Endothelial cell of umbilical vein (primary cell): ENCODE measurements at regions not wholly inside any gene's neighbourhood (a gene's known extent, or its start where the extent isn't known, plus 50 kb on each side); places are given as distances from the start of the nearest gene placed in this dataset.

ENCODE experiments used
- BruUV-seq: library from RNA; stranded (reverse); fragments of 400-500 nt; replicated peaks from 2 replicates; lab custom pipeline; 2021; lab: Mats Ljungman, UMichigan
- CTCF ChIA-PET: fragments of 300-600, 350-600 bp; sonication (Branson Sonifier 250); formaldehyde crosslinking; loops from one replicate; lab custom pipeline; 2021; ENCODE audit warnings: antibody characterized with exemption, inconsistent platforms; lab: Charles Lee
- POLR2A ChIA-PET: fragments of 300-600, 350-600 bp; sonication (Branson Sonifier 250); formaldehyde crosslinking; loops from one replicate; lab custom pipeline; 2021; ENCODE audit warnings: antibody characterized with exemption, inconsistent platforms; lab: Charles Lee
- DNase-seq: peaks from one replicate; pipeline ENCODE4 v3.0.0-alpha.2; 2011; ENCODE audit warnings: low read depth, low spot score
- FAIRE-seq: peaks from 2 replicates; lab custom pipeline; 2011; peaks lifted over from hg19 to GRCh38; lab: Jason Lieb, UNC
- H2AFZ ChIP-seq: 2 replicates; pipeline ENCODE4 v1.6.0; 2012; ENCODE audit warnings: low read depth, low read length, control low read depth, inconsistent platforms
- H3K27ac ChIP-seq: 2 replicates; pipeline ENCODE4 v1.5.1; 2011; ENCODE audit warnings: low read depth, mild to moderate bottlenecking, control low read depth, low read length, moderate library complexity; ENCODE audit not compliant: insufficient read depth
- H3K27me3 ChIP-seq, 2 experiments: 2 replicates each; pipeline versions ENCODE4 v1.6.0 to v1.6.1; 2011; ENCODE audit warnings: low read length in 2 of 2, mixed read lengths in 1 of 2; ENCODE audit not compliant: control insufficient read depth in 2 of 2, insufficient read depth in 2 of 2
- H3K36me3 ChIP-seq, 2 experiments: 2 replicates in 1 of 2; 3 replicates in 1 of 2; pipeline ENCODE4 v1.5.1; 2011; ENCODE audit warnings: low read length in 2 of 2, mild to moderate bottlenecking in 1 of 2, moderate library complexity in 1 of 2; ENCODE audit not compliant: control insufficient read depth in 2 of 2, insufficient read depth in 2 of 2; ENCODE audit errors: extremely low read depth in 1 of 2
- H3K4me1 ChIP-seq: 3 replicates; pipeline ENCODE4 v1.5.1; 2011; ENCODE audit warnings: mild to moderate bottlenecking, low read length; ENCODE audit not compliant: control insufficient read depth, insufficient read depth; ENCODE audit errors: extremely low read depth
- H3K4me2 ChIP-seq: 2 replicates; pipeline ENCODE4 v1.6.1; 2011; ENCODE audit warnings: low read length, control low read depth, mixed read lengths; ENCODE audit not compliant: insufficient read depth
- H3K4me3 ChIP-seq, 3 experiments: fragments of 200-600 bp in 1 of 3; sonication (generic), shearing (Covaris generic) in 1 of 3; replicated peaks in 1 of 3; 2 replicates each; pipeline ENCODE4 v1.5.1; 2011 to 2016; ENCODE audit warnings: control low read depth in 3 of 3, low read length in 3 of 3, mild to moderate bottlenecking in 2 of 3, inconsistent platforms in 1 of 3, low read depth in 1 of 3, moderate library complexity in 1 of 3; ENCODE audit not compliant: insufficient read depth in 1 of 3
- H3K79me2 ChIP-seq: 2 replicates; pipeline ENCODE4 v1.6.0; 2012; ENCODE audit warnings: low read length, inconsistent platforms; ENCODE audit not compliant: control insufficient read depth, insufficient read depth
- H3K9ac ChIP-seq: replicated peaks from 2 replicates; pipeline ENCODE3; 2011; ENCODE audit warnings: low read length, control low read depth; ENCODE audit not compliant: insufficient read depth; ENCODE audit errors: extremely low read depth
- H3K9me1 ChIP-seq: replicated peaks from 3 replicates; pipeline ENCODE4 v1.6.0; 2011; ENCODE audit warnings: mild to moderate bottlenecking, low read length; ENCODE audit not compliant: control insufficient read depth, insufficient read depth; ENCODE audit errors: extremely low read depth
- H3K9me3 ChIP-seq: replicated peaks from 2 replicates; pipeline ENCODE4 v1.5.1; 2012; ENCODE audit warnings: low read length, inconsistent platforms; ENCODE audit not compliant: control insufficient read depth, insufficient read depth
- H4K20me1 ChIP-seq: replicated peaks from 2 replicates; pipeline ENCODE3; 2011; ENCODE audit warnings: mild to moderate bottlenecking, low read length; ENCODE audit not compliant: control insufficient read depth, insufficient read depth; ENCODE audit errors: extremely low read depth
- CTCF ChIP-seq, 2 donors: IDR thresholded peaks; 1 replicate in 1 of 2; 2 replicates in 1 of 2; pipeline ENCODE4 v1.5.1; 2011; ENCODE audit warnings: low read length in 2 of 2, mild to moderate bottlenecking in 2 of 2, moderate library complexity in 2 of 2, control low read depth in 1 of 2, inconsistent platforms in 1 of 2, low read depth in 1 of 2; ENCODE audit not compliant: insufficient read depth in 1 of 2; ENCODE audit errors: extremely low read depth in 1 of 2
- EZH2 ChIP-seq: IDR thresholded peaks from 2 replicates; pipeline ENCODE4 v1.6.1; 2012; ENCODE audit warnings: borderline replicate concordance, low read depth, mild to moderate bottlenecking, moderate library complexity, low read length, inconsistent platforms; ENCODE audit not compliant: severe bottlenecking
- FOS ChIP-seq: IDR thresholded peaks from 2 replicates; pipeline ENCODE4 v1.6.1; 2011; ENCODE audit warnings: mild to moderate bottlenecking, low read length, moderate library complexity, borderline replicate concordance; ENCODE audit not compliant: insufficient read depth
- GATA2 ChIP-seq: IDR thresholded peaks from 2 replicates; pipeline ENCODE4 v1.7.0; 2011; ENCODE audit warnings: low read depth, mild to moderate bottlenecking, moderate library complexity, mixed read lengths, low read length; ENCODE audit not compliant: insufficient read length, insufficient read depth
- JUN ChIP-seq: IDR thresholded peaks from 2 replicates; pipeline ENCODE4 v1.6.1; 2011; ENCODE audit warnings: borderline replicate concordance, low read depth; ENCODE audit not compliant: insufficient read length, insufficient read depth
- MAX ChIP-seq: IDR thresholded peaks from 2 replicates; pipeline ENCODE4 v1.6.1; 2011; ENCODE audit not compliant: insufficient read depth, insufficient read length
- MYC ChIP-seq: IDR thresholded peaks from one replicate; pipeline ENCODE4 v1.6.1; 2011; ENCODE audit warnings: mild to moderate bottlenecking, low read depth, low read length
- POLR2A ChIP-seq: IDR thresholded peaks from 2 replicates; pipeline ENCODE4 v1.6.1; 2012; ENCODE audit warnings: low read depth, mild to moderate bottlenecking, control low read depth, low read length
- POLR2AphosphoS5 ChIP-seq: IDR thresholded peaks from 2 replicates; pipeline ENCODE4 v1.6.1; 2012; ENCODE audit warnings: low read depth, mild to moderate bottlenecking, control low read depth, low read length, moderate library complexity; ENCODE audit not compliant: insufficient read depth
- dilution Hi-C: fragments of 300-500 bp; cut with MboI; formaldehyde crosslinking; loops from one replicate; pipeline ENCODE4 v1.15.0; 2019; ENCODE audit warnings: low sequenced_read_pairs; ENCODE audit not compliant: extremely low pct_ligation_motif_present
- intact Hi-C: fragments of 100-400 bp; cut with micrococcal nuclease; formaldehyde crosslinking; loops from one replicate; pipeline ENCODE4 v1.10.0; 2022

GRCh38 chr4:147160908-147161513, 215.3 kb upstream of the TTC29 start:
- H3K27me3 ChIP-seq = peaks cover 0 to 14% of the 10 kb centered on the region in 2 experiments
- peak; percentile 76 for FAIRE-seq
- H4K20me1 ChIP-seq = peaks cover 2% of the 10 kb centered on the region
- no peak overlapping the region for H3K9ac ChIP-seq
- TF ChIP-seq POLR2AphosphoS5 (no peak), CTCF (IDR thresholded peaks at IDR 0.05; ENCODE audit: extremely low read depth in 1 of 2, insufficient read depth in 1 of 2, low read depth in 1 of 2, low read length in 2 of 2) (peak; percentile 65 to 71)
- ChIA-PET POLR2A (no interaction called here), CTCF (interaction anchor here (0.6 to 4.7 kb wide), 43 partner anchors 10 to 706 kb away, joined by 3 to 125 read pairs (median 3); no protein-coding TSS in a partner anchor)
- no peaks in the 10 kb centered on the region for H3K36me3 ChIP-seq
- no TSS peak for BruUV-seq
- no peaks in the 10 kb centered on the region for H3K79me2 ChIP-seq
- H3K9me1 ChIP-seq = no peaks in the 10 kb centered on the region
- no peaks in the 10 kb centered on the region for H3K9me3 ChIP-seq
- peaks cover 4% of the 10 kb centered on the region for H3K4me1 ChIP-seq
- no peak overlapping the region for H3K27ac ChIP-seq
- DNase-seq = peak; percentile 53
- no peak overlapping the region for H2AFZ ChIP-seq
- dilution Hi-C loops (no loop called here), intact Hi-C loops (loop anchor here (1.0 to 2.0 kb wide), 2 partner anchors 358 to 429 kb away; no protein-coding TSS in a partner anchor)
- H3K4me2 ChIP-seq = no peak overlapping the region
- H3K4me3 ChIP-seq = no peak overlapping the region

GRCh38 chr4:147163311-147163710, 217.6 kb upstream of the TTC29 start:
- FAIRE-seq = no peak
- H3K9ac ChIP-seq = no peak overlapping the region
- dilution Hi-C loops = no loop called here
- no peak overlapping the region for H2AFZ ChIP-seq
- peaks cover 2% of the 10 kb centered on the region for H4K20me1 ChIP-seq
- H3K9me3 ChIP-seq = no peaks in the 10 kb centered on the region
- no TSS peak for BruUV-seq
- ChIA-PET CTCF (interaction anchor here (1.1 to 4.7 kb wide), 3 partner anchors 8 to 704 kb away, joined by 5 to 125 read pairs (median 29); no protein-coding TSS in a partner anchor), POLR2A (no interaction called here)
- TF ChIP-seq MYC (no peak), MAX (no peak), GATA2 (no peak), CTCF (IDR thresholded peaks at IDR 0.05; ENCODE audit: extremely low read depth in 1 of 2, insufficient read depth in 1 of 2, low read depth in 1 of 2, low read length in 2 of 2) (no peak), JUN (no peak), POLR2AphosphoS5 (no peak), POLR2A (no peak), FOS (no peak), EZH2 (no peak)
- no peak overlapping the region for H3K4me3 ChIP-seq
- H3K4me2 ChIP-seq = no peak overlapping the region
- no peak overlapping the region for H3K27ac ChIP-seq
- H3K79me2 ChIP-seq = no peaks in the 10 kb centered on the region
- no peaks in the 10 kb centered on the region for H3K9me1 ChIP-seq
- intact Hi-C loops = no loop called here
- peaks cover 4% of the 10 kb centered on the region for H3K4me1 ChIP-seq
- H3K27me3 ChIP-seq = peaks cover 0 to 9% of the 10 kb centered on the region in 2 experiments
- H3K36me3 ChIP-seq = no peaks in the 10 kb centered on the region
- no peak for DNase-seq
